GM21786 (cell line): ENCODE measurements at regions not wholly inside any gene's neighbourhood (a gene's known extent, or its start where the extent isn't known, plus 50 kb on each side); places are given as distances from the start of the nearest gene placed in this dataset.

Experiments
- ATAC-seq: cut with Tn5 transposase; IDR thresholded peaks from one replicate; pipeline ENCODE4 v1.9.1; 2021; ENCODE audit not compliant: unreplicated experiment

DNA sequence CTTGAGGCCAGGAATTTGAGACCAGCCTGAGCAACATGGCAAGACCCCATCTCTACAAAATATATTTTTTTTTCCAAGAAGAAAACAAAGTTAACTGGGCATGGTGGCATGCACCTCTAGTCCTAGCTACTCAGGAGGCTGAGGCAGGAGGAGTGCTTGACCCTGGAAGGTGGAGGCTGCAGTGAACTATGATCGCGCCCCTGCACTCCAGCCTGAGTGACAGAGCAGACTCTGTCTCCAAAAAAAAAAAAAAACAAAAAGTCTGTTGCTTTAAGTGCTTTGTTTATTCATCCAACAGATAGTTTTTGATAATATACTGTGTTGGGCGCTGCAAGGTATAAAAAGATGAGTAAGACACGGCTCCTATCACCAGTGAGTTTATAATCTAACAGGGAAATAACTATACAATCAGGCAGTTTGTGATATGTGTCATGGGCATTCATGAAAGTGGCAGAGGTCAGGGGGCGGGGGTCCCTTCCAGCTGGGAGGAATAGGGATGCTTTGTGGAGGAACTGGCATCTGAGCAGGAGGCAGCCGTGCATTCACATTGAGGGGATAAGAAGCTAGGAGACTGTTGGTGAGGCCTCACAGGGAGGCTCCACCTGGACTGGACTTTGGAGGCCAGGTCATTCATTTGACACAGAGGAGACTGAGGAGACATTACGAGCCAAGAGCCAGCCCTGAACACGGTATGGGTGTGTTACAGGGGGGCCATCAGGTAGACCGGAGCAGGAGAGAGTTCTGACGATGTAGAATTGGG lies 67.3 kb upstream of the ERRFI1 start:
- ATAC-seq, result no peak

- ATAC-seq, result no peak
Measured at GRCh38 chr1:8092657-8093056, 66.5 kb upstream of the ERRFI1 start.

GRCh38 chr1:8091691-8092090 lies 65.6 kb upstream of the ERRFI1 start:
- no peak for ATAC-seq

- no peak for ATAC-seq
Measured at GRCh38 chr1:8090241-8090702, 64.2 kb upstream of the ERRFI1 start.

GRCh38 chr1:8089535-8090228 lies 63.6 kb upstream of the ERRFI1 start:
- no peak for ATAC-seq

- no peak for ATAC-seq
Measured at GRCh38 chr1:8086055-8086454, 59.9 kb upstream of the ERRFI1 start.

- no peak for ATAC-seq
Measured at GRCh38 chr1:8084913-8085312, 58.8 kb upstream of the ERRFI1 start.

GRCh38 chr1:8083739-8084484 lies 57.8 kb upstream of the ERRFI1 start:
- ATAC-seq, result no peak

DNA sequence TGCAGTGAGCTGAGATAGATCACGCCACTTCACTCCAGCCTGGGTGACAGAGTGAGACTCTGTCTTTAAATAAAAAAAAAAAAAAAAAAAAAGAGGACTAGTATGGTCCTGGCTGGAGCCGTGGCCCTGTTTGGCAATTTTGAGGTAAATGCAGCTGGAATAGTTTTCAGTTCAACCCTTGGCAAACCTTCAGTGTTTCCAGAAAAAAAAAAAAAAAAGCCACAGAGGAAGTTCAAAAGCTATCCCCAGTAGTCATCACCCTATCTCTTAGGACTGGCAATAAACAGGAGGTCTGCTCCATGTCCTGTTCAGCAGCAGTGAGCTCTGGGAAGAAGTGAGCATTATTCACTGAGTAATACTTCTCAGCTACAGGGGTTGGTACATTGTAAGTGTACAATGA lies 56.8 kb upstream of the ERRFI1 start:
- ATAC-seq, result no peak

DNA sequence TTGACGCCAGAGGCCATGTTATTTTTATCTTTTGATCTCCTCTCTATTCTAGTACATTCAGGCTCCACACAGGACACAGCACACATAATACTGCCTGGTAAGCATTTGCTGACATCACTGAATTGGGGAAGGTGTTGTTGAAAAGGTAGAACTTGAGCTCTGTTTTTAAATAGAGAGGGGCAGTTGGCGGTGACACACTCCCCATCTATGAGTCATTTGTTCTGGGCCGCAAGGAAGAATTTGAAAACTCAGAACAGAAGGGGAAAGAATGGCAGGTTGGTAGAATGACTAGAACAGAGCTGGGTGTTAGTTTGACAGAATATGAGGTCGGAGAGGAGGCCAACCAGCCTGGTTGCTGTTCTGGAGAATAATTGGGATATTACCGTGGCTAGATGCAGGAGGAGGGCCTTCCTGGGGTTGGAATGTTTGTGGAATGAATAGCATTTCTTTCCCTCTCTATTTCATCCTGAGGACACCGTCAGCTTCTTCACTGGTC lies 52.1 kb upstream of the ERRFI1 start:
- ATAC-seq, result no peak

DNA sequence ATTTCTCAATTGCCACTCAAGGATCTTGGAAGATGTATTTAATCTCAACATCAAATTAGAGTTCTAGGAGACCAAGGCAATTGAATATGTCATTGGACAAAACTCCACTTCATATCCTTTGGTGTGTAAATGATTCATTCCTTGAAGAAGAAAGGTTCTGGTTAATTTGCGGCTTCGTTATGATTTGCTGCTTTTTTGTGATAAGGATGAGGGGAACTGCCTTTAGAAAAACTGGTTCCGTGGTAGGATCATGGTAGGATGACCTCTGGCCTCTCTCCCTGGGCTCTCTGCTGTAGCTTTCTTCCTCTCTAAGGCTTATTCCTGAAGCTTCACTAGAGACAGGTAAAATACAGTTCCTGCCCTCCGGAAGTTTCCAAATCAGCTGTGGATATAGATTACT lies 51.5 kb upstream of the ERRFI1 start:
- ATAC-seq, result no peak

- ATAC-seq, result no peak
Measured at GRCh38 chr1:8077120-8077573, 51.0 kb upstream of the ERRFI1 start.

- ATAC-seq, result no peak
Measured at GRCh38 chr1:8076176-8076575, 50.1 kb upstream of the ERRFI1 start.
